Endometrial microvascular endothelial cells (primary cell): ENCODE measurements at regions not wholly inside any gene's neighbourhood (a gene's known extent, or its start where the extent isn't known, plus 50 kb on each side); places are given as distances from the start of the nearest gene placed in this dataset.

Experiments used
- in situ Hi-C: cut with HindIII; loops from 2 replicates; pipeline ENCODE4 v1.10.0; 2017; ENCODE audit warnings: low sequenced_read_pairs, low pct_unique_long_range_greater_than_20kb; ENCODE audit errors: inconsistent ontology term

- in situ Hi-C loops: no loop called here
These were observed 50.8 kb upstream of the SMIM36 start for GRCh38 chr17:55561973-55562495.

GRCh38 chr17:55561316-55561972, 50.2 kb upstream of the SMIM36 start:
- in situ Hi-C loops: no loop called here
